HG02885 (cell line): ENCODE measurements at regions not wholly inside any gene's neighbourhood (a gene's known extent, or its start where the extent isn't known, plus 50 kb on each side); places are given as distances from the start of the nearest gene placed in this dataset.
"Not testable (repeated sequence)": the region's sequence is repeated elsewhere in the genome, so short reads cannot be mapped to it uniquely, and the experiment has no call there.

Experiments
- ATAC-seq: cut with Tn5 transposase; IDR thresholded peaks from one replicate; pipeline ENCODE4 v1.9.1; 2021; ENCODE audit warnings: mild to moderate bottlenecking; ENCODE audit not compliant: unreplicated experiment, poor library complexity

- no peak for ATAC-seq
These were observed 128.2 kb upstream of the ALKAL2 start for GRCh38 chr2:415986-416610.

GRCh38 chr2:409523-409922 lies 121.6 kb upstream of the ALKAL2 start:
- no peak for ATAC-seq

GRCh38 chr2:407630-408029 lies 119.7 kb upstream of the ALKAL2 start:
- no peak for ATAC-seq

- no peak for ATAC-seq
These were observed 119.0 kb upstream of the ALKAL2 start for GRCh38 chr2:406876-407275.

GRCh38 chr2:406231-406630 lies 118.3 kb upstream of the ALKAL2 start:
- ATAC-seq: no peak

- no peak for ATAC-seq
These were observed 116.7 kb upstream of the ALKAL2 start for GRCh38 chr2:404581-404980.

GRCh38 chr2:403682-404081 lies 115.8 kb upstream of the ALKAL2 start:
- ATAC-seq: no peak

GRCh38 chr2:402721-403120 lies 114.8 kb upstream of the ALKAL2 start:
- no peak for ATAC-seq

GRCh38 chr2:402206-402605 lies 114.3 kb upstream of the ALKAL2 start:
- no peak for ATAC-seq

- ATAC-seq: no peak
These were observed 113.3 kb upstream of the ALKAL2 start for GRCh38 chr2:401019-401679.

- ATAC-seq: no peak
These were observed 110.0 kb upstream of the ALKAL2 start for GRCh38 chr2:397926-398325.

- ATAC-seq: no peak
These were observed 109.6 kb upstream of the ALKAL2 start for GRCh38 chr2:397521-397920.

GRCh38 chr2:396903-397302 lies 109.0 kb upstream of the ALKAL2 start:
- ATAC-seq: no peak

GRCh38 chr2:395886-396285 lies 108.0 kb upstream of the ALKAL2 start:
- ATAC-seq: no peak

- ATAC-seq: no peak
These were observed 106.1 kb upstream of the ALKAL2 start for GRCh38 chr2:393711-394696.

- no peak for ATAC-seq
These were observed 105.0 kb upstream of the ALKAL2 start for GRCh38 chr2:392926-393280.

GRCh38 chr2:392181-392925 lies 104.5 kb upstream of the ALKAL2 start:
- ATAC-seq: no peak

GRCh38 chr2:391696-392095 lies 103.8 kb upstream of the ALKAL2 start:
- ATAC-seq: no peak

GRCh38 chr2:390959-391358 lies 103.1 kb upstream of the ALKAL2 start:
- no peak for ATAC-seq

- ATAC-seq: not testable (repeated sequence)
These were observed 102.1 kb upstream of the ALKAL2 start for GRCh38 chr2:389985-390384.

GRCh38 chr2:388752-389151 lies 100.9 kb upstream of the ALKAL2 start:
- not testable (repeated sequence) for ATAC-seq
